ENCODE measurements at regions not wholly inside any gene's neighbourhood (a gene's known extent, or its start where the extent isn't known, plus 50 kb on each side); places are given as distances from the start of the nearest gene placed in this dataset.

DNA sequence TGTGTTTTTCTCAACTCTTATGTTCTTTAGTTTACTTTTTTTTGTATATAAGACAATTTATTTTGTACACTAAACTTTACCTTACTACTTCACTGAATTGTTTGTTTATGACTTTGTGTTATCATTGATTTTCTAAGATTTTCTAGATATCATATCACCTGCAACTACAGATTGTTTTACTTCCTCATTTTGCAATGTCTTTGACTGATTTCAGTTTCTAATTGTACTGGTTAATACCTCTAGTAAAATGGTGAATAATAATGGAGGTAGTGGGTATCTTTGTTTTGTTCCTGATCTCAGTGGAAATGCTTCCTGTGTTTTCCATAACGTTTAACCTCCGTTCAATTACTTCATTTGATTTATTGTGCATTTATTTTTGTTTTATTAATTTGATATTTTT lies 490.2 kb downstream of the TLL1 start:
- DNase-seq (ENCODE audit: low read depth, low spot score), result no peak

DNA sequence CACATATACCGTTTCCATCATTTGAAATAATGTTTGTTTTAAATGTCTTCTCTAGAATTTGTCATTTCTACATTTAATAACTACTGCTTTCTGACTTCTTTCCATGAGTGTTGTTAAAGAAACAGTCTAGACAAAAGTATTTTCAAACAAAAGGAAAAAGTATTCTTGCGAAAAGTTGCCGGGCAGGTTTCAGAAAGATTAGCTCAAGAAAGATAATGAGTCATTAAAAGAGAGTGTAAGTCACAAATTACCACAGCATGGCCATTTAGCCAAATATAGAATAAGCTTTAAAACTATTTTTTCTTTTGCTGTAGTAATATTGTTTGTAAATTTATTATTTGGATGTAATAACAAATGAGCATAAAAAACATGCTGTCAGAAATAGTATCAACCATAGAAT lies 493.0 kb downstream of the TLL1 start:
- DNase-seq (ENCODE audit: low read depth, low spot score), result no peak

DNA sequence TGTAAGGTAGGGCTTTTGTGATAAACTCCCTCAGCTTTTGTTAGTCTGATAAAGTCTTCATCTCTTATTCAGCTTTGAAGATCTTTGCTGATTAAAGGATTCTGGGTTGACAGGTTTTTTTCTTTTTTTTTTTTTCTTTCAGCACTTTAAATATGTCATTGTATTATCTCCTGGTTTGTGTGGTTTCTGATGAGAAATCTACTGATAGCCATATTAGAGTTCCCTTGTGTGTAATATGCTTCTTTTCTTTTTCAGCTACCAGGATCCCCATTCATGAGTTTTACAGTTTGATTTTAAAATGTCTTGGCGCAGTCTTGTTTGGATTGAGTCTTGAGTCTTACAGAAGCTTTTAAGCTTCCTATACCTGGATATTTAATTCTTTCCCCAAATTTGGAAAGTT lies 504.5 kb downstream of the TLL1 start:
- no peak for DNase-seq (ENCODE audit: low read depth, low spot score)

DNA sequence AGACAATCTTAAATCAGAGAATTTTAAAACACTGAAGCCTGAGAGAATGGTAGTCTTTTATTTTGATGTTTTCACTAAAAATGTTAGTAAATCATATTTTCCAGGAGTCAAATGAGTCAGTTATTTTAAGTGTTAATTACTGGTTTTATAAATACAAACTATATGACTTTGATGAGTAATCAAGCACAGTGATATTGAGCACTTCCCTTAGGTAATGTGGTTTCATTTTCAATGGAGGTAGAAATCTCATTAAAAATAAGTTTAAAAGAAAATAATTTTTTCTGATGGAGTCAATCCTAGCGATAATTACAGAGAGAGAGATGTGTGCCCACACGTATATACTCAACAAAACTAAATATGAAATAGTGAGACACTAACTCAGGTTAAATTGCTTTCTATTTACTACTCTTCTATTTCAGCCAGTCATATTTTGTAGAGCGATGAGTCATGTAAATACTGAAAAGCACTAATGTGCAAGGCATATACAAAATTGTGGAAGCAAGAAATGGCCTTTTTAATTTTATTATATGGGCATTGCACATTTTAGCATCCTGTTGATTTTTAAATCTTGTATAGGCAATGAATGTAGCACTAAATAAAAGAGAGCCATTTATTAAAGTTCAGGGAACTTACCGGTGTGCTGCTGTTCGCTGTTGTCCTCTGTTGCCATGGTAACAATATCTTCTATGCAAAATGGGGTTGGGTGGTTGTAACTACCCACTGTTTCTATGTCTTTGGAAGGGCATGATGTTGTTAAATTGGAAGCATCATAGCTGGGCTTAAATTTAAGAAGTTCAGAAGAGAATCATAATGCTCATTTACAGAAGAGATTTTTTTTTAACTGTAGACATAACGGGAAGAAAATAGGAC lies 513.7 kb downstream of the TLL1 start:
- DNase-seq (ENCODE audit: low read depth, low spot score), result no peak

DNA sequence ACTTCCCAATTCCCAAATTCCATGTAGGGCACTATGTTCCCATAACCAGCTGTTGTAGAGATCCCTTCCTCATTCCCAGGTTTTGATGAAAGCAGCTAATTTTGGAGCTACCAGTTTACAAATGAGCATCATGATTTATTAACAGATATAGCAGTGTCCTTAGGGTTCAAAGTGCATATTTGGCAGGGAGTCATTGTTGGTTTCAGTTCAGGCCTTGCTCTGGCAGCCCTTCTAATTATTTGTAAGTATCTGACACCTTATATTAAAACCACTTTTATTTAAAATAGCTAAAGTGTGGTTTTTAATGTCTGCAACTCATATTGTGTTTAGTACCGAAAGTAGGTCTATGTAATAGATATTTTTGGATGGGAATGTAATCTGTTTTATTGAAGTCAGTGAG lies 518.5 kb downstream of the TLL1 start:
- DNase-seq (ENCODE audit: low read depth, low spot score), result no peak

DNA sequence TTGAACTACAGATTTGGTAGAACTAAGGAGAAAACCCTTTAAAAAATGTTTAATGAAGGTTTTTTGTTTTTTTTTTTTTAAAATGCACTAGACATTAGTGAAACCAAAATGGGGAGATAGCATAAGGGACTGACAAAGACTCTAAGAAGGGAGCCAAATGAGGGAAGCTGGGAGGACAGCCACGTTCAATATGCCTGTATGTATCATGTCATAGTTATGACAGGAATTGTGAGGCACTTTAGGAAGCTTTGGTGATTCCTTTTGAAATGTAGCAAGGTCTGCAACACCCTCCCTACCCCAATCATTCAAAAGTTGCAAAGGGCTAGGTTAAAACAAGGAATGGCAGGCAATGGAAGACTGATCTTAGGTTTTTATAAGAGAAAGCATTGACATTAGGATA lies 526.0 kb downstream of the TLL1 start:
- DNase-seq (ENCODE audit: low read depth, low spot score), result no peak

DNA sequence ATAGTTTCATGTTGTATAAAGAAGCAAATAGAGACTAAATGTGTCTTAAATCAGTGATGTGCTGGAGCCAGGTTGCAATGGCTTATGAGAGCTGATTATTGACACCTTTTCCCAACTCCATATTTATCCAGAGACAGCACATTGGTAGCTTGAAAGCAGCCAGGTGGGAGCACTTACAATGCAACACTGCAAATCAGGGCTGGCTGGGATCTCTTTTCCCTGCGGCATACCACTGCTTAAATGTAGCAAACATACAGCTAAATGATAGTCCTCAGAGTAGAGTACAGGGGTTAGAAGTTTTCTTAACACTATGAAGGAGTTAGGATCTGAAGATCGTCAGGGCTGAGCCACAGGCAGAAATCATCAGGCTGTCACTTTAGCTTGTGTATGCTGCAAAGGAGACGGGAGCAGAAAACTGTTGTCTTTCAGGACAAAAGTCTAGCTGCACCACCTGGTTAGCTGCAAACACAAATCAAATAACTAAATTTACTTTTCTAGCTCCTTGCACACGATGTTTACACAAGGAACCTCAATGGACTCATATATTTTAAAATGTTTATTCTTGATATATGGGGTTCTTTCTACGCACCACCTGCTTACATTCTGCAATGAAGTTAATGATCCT lies 527.3 kb downstream of the TLL1 start:
- DNase-seq (ENCODE audit: low read depth, low spot score), result no peak

DNA sequence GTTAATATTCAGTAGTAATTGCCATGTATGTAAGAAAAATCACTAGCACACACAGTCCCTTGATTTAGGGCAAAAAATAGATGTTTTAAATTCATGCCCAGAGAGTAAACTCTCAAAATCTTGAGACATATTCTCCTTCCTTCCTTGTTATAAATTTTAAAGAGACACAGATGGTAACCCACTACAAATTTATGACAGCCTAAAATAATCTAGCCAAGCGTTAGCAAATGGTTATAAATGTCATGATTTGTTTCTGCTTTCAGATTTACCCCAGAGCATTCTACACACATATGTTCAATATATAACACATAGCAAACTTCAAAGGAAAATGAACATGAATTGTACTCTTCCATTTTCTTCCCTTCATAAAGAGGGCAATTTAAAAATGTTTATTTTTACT lies 540.3 kb downstream of the TLL1 start:
- no peak for DNase-seq (ENCODE audit: low read depth, low spot score)

DNA sequence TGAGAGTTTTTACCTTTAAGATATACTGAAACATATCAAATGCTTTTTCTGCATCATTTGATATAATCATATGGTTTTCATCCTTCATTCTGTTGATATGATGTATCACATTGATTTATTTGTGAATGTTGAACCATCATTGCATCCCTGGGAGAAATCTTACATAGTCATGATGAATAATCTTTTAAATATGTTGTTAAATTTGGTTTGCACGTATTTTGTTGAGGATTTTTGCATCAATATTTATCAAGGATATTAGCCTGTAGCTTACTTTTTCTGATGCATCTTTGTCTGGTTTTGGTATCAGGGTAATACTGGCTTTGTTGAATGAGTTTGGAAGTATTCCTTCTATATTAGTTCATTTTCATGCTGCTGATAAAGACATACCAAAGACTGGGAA lies 541.4 kb downstream of the TLL1 start:
- DNase-seq (ENCODE audit: low read depth, low spot score), result no peak

DNA sequence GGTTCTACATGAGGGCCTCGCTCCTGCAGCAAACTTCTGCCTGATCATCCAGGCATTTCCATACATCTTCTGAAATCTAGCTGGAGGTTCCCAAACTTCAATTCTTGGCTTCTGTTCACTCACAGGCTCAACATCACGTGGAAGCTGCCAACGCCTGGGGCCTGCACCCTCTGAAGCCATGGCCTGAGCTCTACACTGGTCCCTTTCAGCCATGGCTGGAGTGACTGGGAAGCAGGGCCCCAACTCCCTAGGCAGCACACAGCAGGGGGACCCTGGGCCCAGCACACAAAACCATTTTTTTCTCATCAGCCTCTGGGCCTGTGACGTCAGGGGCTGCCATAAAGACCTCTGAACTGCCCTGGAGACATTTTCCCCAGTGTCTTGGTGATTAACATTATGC lies 542.7 kb downstream of the TLL1 start:
- no peak for DNase-seq (ENCODE audit: low read depth, low spot score)

DNA sequence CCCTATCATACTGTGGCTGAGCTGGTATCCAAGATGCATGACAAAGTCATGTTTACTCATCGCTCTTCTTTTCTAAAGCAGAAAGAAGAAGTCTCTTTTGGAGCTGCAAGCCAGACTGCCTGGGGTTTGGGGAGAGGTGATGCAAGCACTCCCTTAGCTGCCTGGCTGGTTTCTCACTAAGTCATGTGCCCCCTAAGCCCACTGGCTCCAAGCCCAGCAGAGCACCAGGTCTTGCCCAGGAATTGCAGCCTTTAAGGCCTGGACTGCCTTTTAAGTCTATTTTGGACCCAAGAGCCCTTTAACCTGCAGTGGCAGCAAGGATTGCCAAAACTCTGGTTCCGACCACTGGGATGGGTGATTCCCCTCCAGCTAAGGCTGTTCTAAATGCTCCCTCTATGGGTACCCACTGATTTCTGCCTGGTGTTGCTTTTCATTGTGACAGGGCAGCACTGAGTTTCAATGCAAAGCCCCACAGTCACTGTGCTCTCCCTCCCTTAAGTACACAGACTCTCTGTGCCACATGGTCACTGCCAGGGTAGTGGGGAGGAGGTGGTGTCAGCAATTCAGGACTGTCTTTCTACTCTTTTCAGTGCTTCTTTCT lies 548.6 kb downstream of the TLL1 start:
- no peak for DNase-seq (ENCODE audit: low read depth, low spot score)

DNA sequence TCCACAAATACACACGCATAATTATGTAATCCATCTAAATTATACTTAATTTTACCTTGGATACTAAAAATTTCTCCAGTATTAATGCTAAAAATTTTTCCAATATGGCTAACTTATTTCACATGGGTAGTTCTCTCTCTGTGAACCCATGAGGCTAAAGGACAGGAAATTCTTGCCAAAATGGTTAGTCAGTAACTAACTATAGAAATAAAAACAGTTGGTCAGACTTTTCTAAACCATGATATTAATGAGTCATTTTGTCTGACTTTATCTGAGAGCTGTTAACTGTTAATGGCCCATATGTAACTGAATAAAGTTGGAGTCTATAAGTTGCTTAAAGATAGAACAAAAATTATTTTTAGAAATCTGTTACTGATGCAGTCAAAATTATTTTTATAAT lies 549.4 kb downstream of the TLL1 start:
- DNase-seq (ENCODE audit: low read depth, low spot score), result no peak

DNA sequence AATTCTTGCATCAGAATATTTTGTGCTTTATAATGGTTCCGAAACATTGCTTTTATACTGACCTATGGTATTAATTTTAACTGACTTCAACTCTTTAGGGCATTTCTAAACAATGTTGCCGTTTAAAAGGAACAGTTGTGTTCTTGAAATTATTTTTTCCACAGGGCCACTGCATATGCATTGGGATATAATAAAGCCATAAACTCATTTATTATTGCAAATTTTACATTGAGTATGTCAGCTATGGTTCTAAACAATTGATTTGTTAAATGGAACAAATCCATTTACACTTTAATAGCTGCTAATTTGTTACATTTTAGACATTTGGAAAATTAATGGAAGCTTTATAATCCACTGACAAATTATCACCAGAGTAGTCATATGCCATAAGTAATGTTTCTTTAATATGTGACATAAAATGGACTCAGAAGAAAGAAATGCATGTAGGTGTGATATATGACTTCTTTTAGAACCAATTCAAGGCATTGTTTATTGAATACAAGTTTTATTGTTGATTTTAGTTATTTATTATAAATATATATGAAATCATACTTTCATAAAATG lies 553.3 kb downstream of the TLL1 start:
- DNase-seq (ENCODE audit: low read depth, low spot score), result no peak

DNA sequence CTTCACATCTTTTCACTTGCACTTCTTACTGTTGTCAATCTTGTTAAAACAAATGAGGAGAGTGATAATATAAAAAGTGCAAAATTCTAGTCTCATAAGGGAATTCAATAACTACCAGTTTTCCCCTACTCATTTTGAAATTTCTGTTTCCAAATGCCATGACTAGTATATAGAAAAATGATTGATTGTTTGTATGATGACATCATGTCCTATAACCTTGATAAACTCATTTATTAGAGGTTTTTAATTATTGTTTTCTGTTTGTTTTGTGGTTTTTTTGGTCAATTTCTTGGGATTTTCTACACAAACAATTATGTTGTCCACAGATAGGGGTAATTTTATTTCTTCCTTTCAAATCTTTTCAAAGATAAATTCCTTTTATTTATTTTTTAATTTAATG lies 559.1 kb downstream of the TLL1 start:
- no peak for DNase-seq (ENCODE audit: low read depth, low spot score)

DNA sequence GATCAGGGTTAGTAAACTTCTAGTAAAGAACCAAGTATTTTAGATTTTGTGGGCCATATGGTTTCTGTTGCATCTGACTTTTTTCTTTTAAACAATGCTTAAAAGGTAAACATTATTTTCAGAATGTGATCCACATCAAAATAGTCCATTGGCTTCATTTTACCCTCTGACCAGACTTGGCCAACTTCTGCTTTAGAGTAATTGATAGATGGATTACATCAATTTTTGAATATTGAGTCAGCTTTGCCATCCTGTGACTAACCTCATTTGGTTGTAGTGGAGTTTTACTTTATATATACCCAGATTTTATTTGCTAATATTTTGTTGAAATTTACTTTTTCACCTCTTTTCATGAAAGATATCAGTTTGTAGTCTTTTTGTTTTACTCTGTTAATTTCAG lies 559.8 kb downstream of the TLL1 start:
- DNase-seq (ENCODE audit: low read depth, low spot score), result no peak

DNA sequence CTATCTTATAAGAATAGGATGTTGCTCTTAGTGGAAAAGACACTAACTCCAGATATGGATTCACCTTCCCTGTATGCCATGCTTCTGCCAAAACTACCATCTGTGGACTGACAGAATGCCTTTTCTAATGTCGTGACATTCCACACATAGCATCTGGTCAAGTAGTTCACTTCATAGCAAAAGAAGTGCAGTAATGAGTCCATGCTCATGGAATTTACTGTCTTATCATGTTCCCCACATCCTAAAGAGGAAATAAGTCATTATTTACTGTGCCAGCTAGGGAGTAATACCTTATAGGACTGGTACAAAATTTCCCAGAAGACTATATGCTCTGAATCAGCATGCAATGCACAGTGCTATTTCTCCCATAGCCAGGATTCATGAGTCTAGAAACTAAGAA lies 562.4 kb downstream of the TLL1 start:
- no peak for DNase-seq (ENCODE audit: low read depth, low spot score)

DNA sequence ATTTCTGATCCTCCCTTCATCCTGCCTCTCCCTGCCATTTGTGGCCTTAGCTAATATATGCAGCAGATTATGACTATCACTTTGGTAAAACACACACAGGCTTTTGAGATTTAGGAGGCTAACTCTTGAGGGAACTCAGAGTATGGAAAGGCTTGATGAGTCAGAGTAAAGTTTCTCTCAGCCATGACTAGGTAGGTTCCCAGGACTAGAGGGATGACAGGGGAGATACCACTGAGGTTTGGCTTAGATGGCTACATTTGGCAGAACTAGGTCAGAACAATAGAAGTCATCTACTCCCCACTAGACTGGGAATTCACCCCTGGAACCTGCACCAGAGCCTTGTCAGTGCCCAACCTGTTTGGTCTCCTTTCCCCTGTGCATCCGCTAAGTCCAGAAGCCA lies 585.7 kb downstream of the TLL1 start:
- DNase-seq (ENCODE audit: low read depth, low spot score), result no peak

DNA sequence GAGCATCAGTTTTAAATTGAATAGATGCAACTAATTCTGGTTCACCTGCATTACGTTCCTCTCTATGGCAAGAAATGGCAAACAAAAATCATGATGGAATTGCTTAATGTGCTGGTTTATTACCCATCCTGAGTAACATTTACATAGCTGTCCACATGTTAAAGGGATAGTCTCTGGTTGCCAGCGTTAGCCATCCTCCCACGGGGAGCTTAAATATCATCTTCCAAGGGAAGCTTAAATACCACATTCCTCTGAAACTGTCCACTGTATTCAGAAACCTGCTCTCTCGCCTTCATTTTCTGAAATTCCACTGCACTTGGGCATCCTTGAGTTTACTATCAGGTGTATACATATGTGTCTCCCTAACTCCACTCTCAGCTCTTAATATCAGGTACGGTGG lies 586.6 kb downstream of the TLL1 start:
- no peak for DNase-seq (ENCODE audit: low read depth, low spot score)

DNA sequence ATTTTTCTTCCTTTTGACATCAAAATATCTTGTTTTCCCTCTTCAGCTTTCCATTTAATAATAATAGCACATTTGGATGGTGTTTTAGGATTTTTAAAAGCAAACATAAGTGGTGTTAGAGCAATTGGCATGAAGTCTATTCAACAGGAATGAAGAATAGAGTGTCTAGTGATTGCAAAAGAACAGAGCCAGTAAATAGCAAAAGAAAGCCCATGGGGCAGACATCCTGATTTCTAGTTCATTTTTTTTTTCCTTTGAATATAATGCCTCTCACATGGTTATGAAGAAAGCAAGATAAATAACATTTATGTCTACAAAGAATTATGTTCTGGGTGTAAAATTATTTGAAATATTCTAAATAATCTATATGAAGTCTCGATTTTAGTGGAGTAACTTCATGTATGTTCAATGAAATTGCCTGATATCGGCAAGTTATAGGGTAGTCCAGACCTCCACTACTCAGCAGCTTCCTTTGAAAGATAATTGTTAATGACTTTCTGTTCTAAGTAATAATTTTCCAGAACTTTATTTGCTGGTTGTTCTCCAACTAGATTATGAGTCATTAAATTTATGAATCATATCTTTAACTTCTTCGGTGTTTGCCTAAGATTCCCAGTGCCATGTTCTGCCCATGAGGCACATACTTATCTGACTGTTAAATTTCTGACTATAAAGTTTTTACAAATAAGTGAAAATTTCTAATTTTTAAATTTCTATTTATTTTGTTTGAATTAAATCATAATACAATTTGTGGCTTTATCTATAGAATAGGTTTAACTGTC lies 587.9 kb downstream of the TLL1 start:
- no peak for DNase-seq (ENCODE audit: low read depth, low spot score)

DNA sequence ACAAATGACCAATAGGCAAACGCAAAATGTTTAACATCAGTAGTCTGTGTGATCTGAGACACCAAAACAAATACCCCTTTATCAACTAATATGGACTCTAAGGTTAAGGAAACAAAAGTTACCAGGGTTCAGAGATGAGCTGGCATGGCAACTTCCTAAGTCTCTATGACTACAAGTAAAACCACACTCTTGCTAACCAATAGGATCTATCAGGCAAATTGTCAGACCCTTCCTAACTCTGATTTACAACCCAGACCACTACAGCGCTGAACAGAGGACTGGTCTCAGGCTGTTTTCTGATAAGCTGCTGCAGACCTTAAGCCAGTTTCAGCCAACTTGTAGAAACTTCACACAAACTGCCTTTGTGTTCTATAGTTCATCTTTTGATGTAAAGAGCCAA lies 608.0 kb downstream of the TLL1 start:
- no peak for DNase-seq (ENCODE audit: low read depth, low spot score)

DNA sequence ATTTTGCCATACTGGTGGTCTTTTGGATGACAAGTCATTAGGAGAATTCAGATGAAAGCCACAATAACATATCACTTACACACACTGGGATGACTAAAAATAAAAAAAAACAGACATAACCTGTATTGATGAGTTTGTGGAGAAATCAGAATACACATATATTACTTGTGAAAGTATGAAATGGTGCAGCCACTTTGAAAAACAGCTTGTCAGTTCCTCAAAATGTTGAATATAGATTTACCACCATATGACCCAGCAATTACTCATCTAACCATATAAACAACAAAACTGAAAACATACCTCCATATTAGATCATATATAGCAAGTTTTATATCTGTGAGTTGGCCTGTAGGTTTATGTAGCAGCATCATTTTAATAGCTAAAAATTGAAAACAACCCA lies 608.7 kb downstream of the TLL1 start:
- DNase-seq (ENCODE audit: low read depth, low spot score), result no peak

DNA sequence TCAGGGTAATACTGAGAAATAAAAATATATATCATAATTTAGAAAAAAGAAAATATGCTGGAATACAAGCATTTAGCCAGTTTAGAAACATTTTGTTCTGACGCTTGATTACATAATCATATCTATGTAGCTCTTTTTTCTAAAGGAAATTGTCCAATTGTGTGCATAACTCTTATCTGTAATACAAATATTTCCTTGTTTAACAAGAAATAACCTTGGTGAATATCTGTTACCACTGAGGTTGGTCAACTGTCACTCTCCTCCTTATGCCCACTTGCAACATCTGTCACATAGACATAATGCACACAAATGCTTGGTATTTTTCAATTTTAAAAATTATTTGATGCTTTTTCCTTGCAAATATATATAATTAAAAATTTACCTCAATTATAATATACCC lies 609.7 kb downstream of the TLL1 start:
- DNase-seq (ENCODE audit: low read depth, low spot score), result no peak

Data from pulmonary artery endothelial cell (primary cell).